H4 (cell line): ENCODE measurements at regions not wholly inside any gene's neighbourhood (a gene's known extent, or its start where the extent isn't known, plus 50 kb on each side); places are given as distances from the start of the nearest gene placed in this dataset.

Experiments
- DNase-seq: peaks from one replicate; pipeline ENCODE4 v3.0.0-alpha.2; 2015; ENCODE audit warnings: low spot score

DNA sequence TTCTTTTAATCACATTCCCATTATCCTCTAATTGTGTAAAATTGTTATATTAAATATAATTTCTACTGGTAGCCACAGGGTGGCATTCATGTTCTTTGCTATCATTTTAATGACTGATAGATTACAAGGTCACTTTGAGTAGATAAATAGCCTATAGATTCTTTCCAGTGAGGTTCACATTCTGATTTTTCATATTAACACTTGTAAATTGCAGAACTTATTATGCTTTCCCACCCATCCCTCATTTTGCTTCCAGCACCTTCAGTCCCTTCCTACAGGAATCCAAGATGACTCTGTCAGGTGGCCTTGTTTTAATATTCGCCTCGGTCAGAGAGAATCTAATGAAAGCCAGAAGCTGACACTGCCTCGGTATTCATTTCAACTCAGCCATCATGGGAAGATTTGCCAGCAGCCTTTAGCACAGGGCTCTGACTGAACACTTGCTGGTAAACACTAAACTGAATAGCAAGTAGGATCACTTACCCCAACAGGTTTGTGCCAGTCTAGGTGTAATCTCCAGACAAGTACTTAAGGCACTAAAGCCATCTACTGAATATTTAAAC is 101.2 kb upstream of the FSHR start:
- no peak for DNase-seq

DNA sequence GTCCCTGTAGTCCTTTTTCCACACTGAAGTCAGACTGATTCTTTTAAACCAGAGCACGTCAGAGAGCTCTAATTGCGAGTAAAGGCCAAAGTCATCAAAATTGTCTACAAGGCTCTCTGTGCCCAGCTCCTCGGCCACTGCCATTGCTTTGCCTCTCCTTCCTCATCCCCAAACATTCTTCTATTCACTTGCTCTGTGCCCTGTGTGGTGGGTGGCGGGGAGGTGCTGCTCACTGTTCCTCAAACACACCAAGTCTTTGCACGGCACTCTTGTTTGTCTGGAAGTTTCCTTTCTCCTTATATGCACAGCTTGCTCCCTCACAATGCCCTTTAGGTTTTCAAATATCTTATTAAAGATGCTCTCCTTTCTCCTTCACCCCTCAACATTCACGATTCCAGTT is 100.1 kb upstream of the FSHR start:
- no peak for DNase-seq

DNA sequence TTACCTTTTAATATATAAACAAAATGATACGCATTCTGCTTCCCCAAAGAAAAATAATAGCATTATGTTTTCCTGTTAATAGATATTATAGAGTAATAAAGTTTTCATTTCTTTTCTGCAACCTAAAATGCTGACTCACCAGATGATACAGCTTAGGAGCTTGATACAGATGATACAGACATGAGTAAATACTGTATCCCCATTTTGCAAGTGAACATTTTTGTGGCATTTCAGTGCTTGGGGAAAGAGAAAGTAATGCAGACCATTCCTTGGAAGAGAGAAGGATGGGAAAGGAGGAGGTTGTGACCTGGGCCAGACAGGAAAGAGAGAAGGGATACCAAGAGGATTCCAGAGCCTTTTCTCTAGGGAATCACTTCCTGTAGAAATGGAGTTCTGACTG is 97.5 kb upstream of the FSHR start:
- DNase-seq = peak; percentile 36

DNA sequence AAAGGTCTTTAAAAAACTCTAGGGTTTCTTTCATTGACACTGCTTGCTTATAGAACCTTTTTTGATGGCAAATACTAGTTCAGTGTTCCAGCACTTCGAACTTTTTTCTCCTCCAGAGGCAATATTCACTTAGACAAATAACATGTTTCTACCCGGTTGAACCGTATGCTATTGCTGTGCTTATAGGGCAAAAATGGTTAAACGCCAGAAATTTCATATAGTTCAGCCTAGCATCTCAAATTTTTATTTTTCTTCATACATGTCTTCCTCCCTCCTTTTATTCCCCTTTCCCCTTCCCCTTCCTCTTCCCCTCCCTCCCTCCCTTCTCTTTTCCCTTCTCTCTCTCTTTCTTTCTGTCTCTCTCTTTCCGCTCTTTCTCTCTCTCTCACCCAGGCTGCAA is 96.9 kb upstream of the FSHR start:
- DNase-seq = no peak

DNA sequence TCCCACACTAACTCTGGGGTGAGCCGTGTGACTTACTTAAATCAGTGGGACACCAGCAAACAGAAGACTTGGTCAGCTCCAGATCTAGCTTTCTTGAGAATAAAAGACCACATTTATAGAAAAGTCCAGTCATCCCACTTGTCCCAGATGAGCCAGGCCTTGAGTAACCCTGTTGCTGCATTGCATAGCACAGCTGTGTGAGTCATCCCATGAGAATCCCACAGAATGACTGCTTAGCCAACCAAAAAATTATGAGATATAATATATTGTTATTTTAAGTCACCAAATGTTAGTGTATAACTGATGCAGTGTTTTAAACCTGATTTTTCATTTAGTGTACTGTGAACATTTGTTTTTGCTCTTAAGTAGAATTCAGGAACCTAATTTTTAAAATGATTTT is 94.2 kb upstream of the FSHR start:
- DNase-seq = peak; percentile 88

DNA sequence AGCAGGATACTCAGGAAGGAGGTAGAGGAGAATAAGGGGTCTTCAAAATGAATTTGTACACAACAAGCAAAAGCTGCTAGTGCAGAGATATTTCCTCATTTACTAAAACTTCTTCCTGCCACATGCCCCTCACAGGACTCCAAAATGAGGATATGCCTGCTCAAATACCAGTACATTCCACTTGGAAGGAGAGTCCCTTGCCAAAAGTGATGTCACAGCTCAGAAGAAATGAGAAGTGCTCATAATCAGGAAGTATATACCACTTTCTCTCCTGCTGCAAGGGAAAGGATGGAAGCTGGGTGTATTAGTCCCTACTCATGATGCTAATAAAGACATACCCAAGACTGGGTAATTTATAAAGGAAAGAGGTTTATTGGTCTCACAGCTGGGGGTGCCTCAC is 87.7 kb upstream of the FSHR start:
- DNase-seq = peak; percentile 11

DNA sequence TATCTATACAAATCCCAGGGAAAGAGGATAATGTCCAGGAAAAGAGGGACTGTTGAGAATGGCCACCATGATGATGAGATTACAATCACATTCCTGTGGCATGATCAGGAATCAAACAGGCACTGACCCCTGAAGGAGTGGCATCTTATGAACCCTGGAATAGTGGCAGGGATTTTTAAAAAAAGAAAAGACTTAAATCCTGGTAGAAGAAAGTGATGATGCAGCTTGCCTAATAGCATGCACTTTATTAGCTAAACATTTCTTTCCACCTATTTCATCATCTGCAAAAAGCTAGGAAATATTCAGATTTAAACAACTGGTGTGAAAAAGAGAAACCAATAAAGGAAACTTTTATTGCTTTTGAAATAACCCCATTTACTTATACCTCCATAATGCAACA is 87.2 kb upstream of the FSHR start:
- no peak for DNase-seq

DNA sequence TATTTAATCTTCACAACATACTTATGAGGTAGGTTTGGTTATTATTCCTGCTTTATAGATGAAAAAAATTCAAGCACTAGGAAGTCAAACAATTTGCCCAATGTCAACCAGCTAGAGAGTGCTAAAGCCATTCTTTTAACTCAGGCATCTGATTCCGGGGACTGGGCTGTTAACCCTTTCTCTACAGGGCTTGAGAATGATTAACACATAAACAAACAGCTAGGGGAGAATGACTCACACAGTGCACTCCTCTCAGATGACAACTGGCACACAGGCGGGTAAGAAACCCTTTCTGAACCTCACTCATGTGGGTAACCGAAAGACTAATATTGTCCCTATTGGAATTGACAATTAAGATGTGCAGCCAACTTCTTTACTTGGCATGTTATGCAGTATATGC is 86.3 kb upstream of the FSHR start:
- peak; percentile 67 for DNase-seq

DNA sequence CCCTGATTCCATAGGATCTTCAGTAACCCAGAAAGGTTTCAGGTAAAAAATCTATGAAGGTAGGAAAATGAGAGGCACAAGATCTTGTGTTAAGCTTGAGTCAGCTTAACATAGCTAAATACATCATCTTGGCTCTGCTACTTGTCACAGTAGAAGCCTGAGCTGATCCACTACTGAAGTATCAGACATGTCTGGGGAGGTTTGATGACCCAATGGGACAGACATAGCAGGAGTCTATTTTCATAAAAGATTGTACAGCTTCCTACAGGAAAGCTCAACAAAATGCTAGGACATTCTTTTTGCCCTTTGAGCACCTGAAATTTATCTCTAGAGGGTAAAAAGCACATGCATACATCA is 84.3 kb upstream of the FSHR start:
- no peak for DNase-seq

DNA sequence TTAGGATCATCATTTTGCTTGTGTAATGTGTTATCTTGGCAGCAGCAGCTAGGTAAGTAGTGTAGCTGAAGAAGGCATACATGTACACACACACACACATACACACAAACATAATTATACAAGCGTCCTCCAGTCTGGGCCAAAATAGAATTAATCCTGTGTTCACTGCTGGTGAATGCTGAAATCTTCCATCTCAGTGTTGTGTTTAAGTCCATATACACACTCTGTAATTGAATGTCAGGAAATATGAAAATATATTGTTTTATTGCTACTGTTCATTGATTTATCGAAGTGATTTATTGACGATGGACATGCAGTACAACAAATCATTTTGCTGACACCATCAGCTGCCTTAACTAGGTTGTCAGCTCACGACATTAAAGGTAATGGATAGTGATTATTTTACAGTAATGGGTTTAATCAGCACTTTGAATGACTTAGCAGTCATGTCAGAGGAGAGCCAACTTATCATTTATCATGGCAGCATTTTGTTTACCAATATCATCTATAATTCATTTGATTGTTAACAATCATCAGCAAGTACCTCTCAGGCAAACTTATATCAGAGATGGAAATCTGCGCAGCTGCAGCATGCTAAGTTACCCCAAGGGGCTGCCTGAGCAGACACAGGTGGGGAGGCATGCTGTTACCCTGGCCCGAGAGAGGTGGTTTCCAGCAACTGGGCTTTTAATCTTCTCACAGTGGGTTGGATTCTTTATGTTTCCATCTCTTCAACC is 83.7 kb upstream of the FSHR start:
- DNase-seq = no peak

DNA sequence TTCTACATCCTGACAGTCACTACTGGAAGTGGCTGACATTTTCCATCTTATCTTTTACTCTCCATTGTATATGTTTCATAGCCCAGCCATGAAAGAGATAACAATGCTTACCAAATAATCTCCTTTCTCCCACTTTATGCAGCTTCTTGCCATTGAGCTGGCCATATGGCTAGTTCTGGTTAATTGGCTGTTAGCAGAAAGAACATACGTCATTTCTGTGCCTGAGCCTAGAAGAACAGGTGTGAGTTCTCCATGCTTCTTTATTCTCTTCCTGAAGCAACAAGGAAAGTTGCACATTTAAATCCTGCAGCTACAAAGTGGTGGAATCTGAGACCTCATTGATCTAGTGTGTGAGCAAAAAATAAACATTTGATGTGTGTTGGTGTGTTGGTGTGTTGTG is 82.0 kb upstream of the FSHR start:
- no peak for DNase-seq

DNA sequence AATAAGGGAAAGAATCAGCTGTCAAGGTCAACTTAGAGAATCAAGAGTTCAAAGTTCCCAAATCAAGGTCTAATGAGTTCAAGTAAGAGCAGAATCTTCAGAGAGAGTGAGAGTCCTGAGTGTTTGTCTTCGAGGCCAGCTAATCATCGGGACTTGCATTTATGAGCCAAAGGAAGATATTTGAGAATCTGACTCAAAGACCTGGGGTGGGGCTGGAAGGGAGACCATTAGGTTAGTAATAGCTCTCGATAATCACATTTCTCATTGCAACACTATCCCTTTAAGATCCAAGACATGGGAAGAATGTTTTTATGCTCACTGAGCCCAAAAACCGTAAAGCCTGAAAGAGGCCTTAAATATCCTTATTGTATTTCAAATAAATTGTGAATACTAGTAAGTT is 72.0 kb upstream of the FSHR start:
- no peak for DNase-seq

DNA sequence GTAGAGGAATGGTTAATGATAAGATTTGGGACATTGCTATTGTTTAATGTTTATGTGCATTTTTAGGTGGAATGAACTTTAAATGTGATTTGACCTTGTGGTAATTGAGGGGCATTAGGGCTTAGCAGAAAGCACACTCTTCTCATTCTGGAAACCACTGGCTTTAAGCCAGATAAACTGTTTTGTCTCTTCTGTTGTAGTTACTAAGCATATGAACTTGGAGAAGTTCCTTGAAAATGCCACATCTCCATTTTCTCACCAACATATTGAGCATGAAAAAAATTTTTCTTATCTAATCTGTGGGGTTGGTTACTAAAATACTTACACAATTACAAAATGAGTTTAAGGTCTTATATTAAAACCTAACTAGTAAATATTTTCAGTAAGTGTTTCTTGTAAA is 70.8 kb upstream of the FSHR start:
- no peak for DNase-seq

DNA sequence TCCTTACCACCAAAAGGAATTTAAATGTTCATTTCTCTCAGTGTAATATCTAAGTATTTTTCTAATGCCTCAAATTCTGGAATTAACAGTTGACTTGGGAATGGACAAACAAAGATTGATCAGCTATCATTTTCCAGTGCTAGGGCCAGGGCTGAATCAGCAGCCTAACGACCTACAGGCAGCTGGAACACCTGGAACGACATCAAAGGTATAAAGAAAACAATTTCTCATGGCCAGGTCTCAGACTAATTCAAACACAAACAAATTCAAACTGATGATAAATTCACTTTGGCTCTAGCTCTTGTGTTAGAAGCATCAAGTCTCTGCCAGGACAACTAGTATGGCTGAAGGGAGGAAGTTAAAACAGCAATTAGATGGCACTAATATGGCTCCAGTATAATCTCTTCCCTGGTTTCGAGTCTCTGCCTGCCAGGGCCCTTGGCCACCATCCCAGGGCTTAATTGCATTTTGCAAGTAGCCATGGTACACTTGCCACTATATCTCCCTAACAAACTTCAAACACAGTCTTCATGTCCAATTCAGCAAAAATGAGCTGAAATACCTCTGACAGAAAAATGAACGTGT is 70.2 kb upstream of the FSHR start:
- DNase-seq = no peak

DNA sequence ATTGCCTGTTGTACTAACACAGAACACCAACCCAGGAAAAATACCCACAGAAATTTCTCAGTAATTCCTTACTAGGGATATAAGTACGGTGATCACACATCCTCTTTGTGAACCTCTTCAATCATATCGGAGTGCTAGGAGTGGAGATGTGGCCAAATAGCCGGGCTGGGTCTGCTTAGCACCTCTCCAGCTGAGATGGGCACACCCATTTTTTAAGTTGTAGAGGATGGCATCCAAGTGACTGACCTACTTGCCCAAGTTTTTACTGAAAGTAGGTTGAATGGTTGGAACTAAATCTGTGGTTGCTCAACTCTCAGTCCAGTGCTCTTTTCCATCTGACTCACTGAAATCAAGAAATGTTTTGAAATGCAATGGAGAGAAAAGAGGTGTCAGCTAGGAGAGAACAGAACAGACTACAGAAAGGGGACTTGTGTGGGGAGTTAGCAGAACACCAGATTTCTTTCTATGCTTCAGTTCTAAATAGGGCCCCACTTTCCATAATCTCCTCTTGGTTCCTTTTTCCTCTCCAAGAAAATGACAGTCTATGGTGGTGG is 68.7 kb upstream of the FSHR start:
- no peak for DNase-seq

DNA sequence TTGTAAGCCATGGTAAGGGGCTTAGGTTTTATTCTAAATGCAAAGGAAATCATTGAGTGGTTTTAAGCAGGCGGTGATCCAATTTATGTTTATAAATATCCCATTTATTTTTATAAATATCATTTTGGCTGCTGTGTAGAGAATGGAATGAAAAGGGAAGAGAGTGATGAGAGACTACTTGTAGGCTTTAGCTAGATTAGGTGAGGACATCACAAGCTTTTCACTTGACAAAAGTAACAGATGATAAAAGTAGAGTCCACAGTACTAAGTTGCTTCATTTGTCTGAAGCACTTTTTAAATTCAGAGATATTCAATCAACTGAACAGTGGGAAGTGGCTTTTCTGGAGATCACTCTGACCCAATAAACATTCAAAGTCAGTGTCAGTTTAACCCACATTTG is 65.4 kb upstream of the FSHR start:
- DNase-seq = no peak

DNA sequence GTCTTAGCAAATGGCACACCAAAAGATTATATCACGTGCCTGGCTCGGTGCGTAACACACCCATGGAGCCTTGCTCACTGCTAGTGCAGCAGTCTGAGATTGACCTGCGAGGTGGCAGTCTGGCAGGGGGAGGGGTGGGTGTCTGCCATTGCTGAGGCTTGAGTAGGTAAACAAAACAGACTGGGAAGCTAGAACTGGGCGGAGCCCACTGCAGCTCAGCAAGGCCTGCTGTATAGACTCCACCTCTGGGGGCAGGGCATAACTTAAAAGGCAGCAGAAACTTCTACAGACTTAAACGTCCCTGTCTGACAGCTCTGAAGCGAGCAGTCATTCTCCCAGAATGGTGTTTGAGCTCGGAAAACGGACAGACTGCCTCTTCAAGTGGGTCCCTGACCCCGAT is 55.9 kb upstream of the FSHR start:
- DNase-seq = peak; percentile 25

DNA sequence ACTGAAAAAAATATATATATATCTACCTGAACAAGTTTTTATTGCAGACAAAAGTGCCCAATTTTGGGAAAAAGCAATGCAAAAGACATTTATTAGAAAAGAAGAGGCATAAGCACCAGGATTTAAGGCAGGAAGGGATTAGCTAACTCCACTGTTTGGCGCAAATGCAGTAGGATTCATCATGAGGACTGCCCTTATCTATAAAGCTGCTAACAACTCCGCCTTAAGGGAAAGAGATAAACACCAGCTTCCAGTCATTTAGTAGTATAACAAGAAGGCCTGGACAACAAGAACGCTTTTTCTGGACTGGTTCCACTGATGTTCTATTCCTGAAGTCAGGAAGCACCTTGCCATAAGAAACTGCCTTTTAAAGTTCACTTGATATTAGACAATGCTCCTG is 52.9 kb upstream of the FSHR start:
- no peak for DNase-seq
